CD1c-positive myeloid dendritic cell (primary cell): ENCODE measurements at regions not wholly inside any gene's neighbourhood (a gene's known extent, or its start where the extent isn't known, plus 50 kb on each side); places are given as distances from the start of the nearest gene placed in this dataset.
"Not testable (repeated sequence)": the region's sequence is repeated elsewhere in the genome, so short reads cannot be mapped to it uniquely, and the experiment has no call there.

Experiments
- DNase-seq: peaks from one replicate; pipeline ENCODE4 v3.0.0-alpha.2; 2016; ENCODE audit errors: extremely low spot score

DNA sequence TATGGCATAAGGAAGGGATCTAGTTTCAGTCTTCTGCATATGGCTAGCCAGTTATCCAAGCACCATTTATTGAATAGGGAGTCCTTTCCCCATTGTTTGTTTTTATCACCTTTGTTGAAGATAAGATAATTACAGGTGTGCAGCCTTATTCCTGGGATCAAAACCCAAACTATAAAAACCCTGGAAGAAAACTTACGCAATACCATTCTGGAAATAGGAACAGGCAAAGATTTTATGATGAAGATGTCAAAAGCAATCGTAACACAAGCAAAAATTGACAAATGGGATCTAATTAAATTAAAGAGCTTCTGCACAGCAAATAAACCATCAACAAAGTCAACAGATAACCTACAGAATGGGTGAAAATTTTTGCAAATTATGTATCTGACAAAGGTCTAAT is 128.5 kb upstream of the DCN start:
- no peak for DNase-seq

DNA sequence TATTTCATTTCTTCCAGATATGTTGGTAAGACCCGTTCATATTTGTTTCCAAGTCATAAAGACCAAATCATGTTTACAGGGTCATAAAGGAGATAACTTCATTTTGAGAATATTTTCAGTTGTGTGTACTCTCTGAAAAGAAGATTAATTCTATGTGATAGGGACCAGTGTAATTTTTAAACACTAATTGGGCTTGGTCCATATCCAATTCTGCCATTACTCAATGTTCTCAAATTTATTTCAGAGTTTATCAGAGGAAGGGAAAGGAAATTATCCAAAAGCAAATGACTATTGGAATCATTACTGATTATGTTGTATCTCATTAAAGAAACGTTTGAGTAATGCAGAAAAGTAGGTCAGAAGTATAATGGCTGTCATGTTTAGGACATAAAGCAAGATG is 126.8 kb upstream of the DCN start:
- no peak for DNase-seq

DNA sequence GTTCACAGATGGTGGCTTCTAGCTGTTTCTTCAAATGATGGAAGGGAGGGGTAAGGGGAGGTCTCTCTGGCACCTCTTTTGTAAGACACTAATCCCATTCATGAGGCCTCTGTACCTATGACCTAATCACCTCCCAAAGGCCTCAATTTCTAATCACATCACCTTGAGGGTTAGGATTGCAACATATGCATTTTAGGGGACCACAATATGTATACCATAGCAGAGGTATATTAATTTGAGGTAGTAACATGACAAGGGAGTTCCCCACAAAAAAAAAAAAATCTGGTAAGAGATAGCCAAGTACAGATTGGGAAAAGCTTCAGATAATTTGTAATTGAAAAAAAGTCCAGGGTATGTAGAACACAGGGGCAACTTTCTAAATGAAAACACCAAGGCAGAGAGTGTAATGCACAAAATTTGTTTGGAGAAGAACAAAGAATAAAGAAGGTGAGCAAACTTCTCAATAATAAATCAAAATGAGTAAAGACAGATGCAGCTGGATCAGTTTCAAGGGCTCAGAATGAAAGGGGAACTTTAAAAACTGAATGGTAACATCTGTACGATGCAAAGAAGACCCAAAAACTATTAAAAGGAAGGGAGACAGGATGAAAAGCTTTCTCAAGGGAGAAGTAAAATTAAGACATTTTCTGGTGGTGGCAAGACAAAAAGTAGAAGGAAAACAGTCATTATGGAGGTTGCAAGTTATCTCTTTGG is 125.5 kb upstream of the DCN start:
- DNase-seq: no peak

DNA sequence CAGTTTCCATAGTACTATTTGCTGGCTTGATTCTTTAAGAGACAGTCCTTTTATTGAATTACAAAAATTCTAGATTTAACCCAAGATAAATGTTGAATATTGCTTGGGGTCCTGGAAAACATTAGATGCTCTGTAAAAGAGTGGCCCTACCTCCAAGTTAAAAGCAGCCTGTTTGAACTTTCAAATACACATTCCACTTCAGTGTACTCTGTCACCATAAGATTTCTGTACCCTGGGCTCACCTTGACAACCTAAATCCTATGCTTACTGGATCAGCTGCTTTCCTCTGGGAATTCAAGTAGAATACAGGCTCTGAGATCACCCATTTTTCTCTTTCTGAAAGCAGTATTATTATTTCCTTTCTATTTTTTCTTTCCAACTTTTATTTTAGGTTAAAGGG is 107.7 kb upstream of the DCN start:
- no peak for DNase-seq

DNA sequence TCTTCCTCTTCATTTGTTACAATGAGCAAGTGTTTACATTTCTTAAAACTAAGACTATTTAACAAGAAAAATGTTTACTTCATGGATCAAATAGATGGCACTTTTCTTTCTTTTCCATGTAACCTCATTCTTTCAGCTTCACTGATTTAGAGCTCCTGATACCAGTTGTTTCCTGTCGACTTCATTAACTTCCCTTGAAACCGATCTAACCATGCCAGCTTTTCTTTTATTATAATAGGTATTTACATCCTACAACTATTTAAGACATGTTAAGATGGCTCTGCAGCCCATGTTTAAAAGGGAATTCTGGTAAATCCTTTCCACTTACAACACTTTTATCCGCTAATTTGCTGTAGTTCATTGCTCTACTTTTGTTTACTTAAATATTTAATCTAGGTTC is 107.3 kb upstream of the DCN start:
- DNase-seq: no peak

DNA sequence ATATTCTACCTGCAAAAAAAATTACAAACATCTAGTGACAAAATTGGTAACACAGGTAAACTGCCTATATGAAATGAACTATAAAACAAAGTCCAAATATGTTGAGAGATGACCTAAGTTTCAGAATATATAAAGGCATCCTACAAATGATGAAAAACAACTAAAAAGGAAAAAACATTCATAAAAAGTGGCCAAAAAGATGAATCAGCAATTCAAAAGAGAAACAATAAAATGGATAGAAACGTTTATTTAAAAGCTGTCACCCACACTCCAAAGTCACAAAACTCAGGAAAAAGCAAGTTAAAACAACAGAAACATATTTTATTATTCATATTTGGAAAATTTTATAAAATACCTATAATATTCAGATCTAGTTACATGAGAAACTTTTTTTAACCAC is 106.5 kb upstream of the DCN start:
- no peak for DNase-seq

DNA sequence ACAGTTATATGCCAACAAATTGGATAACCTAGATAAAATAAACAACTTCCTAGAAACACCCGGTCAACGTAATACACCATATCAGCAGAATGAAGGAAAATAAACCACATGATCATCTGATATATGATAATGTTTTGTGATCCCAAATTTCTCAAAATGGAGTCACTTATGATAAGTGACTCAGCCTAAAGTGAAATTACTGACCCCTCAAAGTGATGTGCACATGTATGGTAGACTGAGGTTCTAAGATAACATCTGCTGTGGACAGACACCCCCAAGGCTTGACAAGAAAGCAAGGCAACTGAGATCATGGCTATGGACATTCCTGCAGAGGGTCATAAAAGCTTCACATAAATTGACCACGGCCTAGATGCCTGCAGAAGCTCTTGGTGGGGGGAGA is 105.1 kb upstream of the DCN start:
- no peak for DNase-seq

DNA sequence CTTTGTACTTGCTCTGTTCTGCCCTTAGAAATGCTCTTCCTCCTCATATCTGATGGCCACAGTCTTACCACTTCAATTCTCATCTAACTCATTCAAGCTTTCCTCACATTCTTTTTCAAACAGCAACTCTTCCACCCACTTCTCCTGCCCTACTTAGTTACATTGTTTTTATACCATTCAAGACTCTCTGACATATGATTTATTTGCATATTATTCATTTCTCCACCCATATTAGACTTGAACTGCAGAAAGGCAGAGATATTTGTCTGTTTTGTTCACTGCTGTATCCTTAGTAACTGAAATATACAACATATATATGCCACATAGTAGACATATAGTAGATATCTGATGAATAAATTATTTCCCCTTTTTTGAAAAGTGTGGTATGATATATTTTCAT is 95.5 kb upstream of the DCN start:
- DNase-seq: no peak

DNA sequence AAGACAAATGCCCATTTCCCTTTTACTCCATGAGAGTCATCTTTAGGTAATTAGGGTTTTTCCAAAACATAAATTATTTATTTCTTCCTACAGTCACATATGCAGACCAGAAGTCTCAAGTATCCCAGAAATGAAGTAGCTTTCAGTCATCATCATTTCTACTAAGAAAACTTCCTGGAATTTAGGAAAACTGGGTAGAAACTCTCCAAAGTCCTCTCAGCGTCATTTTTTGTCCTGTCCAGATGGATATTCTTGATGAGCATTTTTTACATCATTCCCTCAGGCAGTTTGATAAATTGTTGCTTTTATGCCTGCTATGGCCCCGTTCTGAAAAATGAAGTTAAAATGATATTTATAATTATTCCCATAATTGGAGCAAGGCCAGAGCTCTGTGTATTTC is 93.9 kb upstream of the DCN start:
- no peak for DNase-seq

DNA sequence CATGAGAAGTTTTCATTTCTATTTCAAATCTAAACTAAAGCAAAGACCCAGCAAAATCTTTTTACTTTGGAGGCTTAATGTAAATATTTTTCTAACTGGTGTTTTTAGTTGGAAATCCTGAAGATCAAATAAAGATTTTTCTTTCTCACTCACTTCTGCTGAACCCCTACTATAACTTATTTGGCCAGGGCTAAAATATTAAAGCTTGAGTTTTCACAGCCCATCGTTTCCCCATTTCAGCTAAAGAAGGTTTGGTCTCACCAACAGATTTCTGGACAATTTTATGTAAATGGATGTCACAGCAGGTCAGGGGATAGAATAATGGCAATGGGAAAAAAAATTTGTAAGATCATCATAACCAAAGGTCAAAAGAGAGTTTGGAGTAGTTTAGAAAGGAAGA is 92.7 kb upstream of the DCN start:
- no peak for DNase-seq

DNA sequence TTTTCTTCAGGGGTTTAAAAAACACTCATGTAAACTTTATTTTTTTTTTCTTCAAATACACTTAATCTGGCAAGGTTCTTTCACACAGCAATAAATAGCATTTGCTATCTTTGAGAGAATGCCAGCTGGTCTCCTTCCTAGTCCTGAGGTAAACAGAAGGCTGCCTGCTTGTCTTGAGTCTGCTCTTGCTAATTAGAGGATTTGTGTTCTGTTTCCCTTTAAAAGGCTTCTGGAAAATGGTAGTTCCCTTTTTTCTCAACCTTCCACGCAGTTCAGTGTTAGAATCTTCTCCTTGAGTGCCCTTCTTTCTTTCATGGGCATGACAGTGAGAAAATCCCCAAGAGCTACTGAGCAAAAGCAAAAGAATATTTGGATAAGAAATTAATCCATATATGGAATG is 92.3 kb upstream of the DCN start:
- DNase-seq: no peak

DNA sequence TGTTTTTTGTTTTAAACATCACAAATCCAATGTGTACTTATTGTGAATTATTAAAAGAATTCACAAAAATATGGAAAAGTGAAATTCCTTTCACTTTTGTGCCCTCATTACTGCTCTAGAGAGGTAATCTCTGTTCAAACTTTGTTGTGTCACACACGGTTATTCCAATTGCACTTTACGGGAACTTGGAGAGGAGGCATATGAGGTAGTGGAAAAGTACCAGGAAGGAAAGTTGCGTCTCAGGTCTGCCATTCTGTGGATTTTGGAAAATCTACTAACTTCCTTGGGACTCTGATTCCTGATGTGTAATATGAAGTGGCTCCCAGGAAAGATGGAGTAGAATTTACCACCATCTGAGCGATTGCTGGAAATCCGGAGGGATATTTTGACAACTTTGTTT is 90.9 kb upstream of the DCN start:
- no peak for DNase-seq

DNA sequence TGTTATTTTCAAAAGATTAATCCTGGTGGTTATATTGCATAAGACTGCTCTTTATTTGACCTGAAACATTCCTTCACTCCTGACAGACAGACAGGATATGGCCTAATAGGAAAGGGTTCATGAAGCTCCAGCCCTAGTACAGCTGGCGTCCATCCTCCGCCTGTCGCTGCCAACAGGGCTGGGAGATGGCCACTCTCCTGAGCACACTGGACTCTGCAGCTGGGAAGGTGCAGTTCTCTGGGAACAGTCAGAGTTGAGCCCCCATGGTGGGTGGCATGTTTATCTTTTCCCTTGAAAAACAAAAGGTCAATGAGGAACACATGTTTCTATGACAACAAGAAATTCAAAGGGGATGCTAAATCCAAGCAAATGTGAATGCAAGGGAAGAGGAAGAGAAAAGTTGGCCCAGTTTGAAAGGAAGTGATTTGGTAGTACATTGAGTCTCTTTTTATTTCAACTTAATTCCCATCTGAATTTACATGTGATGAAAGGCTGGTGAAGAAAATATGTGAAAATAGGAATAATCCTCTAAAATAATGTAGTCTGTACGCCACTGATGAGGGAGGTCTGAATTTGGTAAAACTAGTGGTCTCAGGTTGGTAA is 89.9 kb upstream of the DCN start:
- no peak for DNase-seq

DNA sequence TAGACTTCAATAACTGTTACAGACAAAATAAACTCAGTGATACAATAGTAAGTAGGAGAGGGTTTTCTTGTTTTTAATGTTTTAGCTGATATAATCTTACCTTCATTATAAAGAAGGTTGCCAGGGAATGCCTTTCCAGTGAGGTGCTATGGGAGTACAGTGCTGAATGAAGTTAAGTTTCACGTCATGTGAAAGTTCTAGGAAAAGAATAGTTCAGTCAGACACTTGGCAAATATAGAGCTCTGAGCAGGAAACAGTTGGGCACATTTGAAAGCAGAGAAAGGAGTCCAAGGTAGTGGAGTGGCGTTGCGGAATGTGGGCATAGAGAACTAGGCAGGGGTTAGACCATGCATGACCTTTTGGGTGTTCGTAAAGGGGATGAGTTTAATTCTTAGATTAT is 88.6 kb upstream of the DCN start:
- no peak for DNase-seq

DNA sequence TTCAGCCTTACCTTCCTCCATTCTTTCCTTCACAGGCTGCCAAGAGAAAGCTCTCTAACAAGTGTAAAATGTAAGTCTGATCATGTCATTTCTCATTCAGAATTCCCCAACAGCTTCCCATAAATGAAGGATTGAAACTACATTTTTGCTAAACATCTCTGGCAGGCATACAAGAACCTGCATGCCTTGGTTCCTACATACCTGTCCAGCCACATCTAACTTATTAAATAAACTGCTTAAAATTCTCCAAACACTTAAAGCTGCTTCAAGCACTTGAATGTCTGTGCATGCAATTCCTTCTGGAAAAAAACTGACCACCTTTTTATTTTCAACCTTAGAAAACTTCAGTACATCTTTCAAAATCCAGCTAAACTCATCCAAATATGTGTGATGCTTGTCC is 84.4 kb upstream of the DCN start:
- no peak for DNase-seq

DNA sequence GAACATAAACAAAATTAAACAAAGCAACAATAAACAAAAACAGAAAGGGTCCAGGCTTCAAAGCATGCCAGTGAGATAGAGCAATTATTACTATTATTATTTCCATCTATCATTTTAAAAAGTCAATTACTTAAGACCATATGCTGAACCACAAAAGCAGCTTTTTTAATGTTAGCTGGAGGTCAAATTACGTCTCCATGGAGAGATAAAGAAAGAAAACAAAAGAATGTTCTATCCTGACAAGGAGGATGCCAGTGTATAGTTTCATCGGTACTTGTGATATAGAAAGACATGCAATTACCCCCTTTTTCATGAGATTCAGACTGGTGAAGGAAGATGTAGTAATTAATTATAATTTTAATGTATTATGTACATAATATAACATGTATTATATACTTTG is 81.6 kb upstream of the DCN start:
- DNase-seq: no peak

DNA sequence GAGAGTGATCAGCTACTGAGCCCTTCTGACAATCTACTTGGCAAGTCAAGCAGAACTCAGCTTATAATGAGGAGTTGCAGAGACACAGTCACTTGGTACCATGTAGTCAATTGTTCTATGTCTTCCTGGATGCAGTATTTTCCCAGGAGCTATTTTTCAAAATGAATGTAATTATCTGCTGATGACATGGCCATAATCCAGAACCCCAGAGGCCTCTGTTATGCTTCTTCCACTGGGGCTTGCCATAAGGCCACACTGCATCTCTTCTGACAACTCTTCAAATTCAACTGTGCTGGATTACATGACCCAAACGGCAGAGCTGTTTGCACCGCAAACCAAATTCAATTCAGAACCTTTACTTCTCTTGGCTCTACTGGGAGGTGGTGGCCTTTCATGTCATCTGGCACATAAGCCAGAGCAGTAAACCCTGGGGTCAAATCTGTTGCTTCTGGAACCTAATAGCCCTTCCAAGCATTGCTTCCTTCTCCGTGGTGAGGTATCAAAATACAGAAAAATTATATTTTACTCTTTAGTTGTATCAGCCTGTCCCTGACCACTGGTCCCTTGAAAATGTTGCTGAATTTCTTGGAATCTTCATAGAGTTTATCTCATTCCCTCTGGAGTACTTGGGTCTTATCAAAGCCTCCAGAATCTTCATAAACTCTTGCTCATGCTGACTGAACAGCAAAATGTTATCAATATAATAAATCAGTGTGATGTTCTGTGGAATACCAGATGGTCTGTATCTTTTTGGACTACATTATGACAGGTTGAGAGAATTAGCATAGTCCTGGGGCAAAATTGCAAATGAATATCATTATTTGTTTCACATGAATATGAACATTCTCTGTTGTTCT is 79.4 kb upstream of the DCN start:
- DNase-seq: no peak

DNA sequence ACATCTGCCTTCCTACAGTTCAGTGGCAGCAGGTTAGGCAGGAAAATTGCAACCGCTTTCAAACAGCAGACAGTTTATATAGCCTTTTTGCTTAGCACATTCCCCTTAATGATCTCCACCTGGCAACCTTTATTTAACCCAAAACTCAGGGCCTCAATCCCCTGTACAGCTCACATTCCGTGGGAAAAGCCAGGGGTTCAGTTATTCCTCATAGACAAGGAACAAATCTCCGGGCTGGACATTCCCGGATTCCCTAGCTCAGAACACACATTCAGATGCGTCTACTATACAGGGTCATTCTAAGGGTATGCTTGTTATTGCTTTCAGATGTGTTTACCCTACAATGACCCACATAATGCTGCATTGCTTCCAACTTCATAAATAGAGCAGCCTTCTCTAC is 73.8 kb upstream of the DCN start:
- DNase-seq: no peak

DNA sequence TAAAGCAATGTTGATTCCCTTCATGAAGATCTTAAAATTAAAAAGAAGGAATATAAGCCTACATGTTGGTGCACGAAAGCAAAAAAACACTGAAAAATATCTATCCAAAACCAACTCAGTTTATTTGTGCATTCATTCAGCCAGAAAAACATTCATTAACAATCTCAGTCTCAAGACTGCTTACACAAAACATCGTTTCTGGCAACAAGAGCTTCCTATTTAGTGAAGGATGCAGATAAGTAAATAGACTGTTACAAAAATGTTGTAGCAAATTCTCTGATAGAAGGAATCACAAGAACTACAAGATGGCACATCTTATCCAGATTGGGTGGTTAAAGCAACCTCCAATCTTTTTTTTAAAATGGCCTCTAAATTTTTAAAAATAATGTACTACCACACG is 69.7 kb upstream of the DCN start:
- DNase-seq: no peak

DNA sequence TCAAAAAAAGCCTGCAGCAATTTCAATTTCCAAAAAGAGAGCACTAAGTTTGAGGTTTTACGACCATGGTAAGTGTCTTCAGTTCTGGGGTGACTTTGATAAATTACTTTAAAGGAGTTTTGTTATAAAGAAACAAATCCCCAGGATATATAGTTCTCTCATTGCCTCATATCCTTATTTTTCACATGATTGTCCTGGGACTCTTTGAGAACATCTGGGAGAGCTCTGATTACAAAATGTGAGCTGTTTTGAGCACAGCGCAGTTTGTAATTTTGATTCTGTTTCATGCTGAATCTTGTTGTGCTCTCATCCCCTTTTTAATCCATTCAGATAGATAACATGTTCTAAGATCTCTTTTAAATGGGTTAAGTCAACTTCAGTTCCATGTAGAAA is 67.7 kb upstream of the DCN start:
- DNase-seq: no peak

DNA sequence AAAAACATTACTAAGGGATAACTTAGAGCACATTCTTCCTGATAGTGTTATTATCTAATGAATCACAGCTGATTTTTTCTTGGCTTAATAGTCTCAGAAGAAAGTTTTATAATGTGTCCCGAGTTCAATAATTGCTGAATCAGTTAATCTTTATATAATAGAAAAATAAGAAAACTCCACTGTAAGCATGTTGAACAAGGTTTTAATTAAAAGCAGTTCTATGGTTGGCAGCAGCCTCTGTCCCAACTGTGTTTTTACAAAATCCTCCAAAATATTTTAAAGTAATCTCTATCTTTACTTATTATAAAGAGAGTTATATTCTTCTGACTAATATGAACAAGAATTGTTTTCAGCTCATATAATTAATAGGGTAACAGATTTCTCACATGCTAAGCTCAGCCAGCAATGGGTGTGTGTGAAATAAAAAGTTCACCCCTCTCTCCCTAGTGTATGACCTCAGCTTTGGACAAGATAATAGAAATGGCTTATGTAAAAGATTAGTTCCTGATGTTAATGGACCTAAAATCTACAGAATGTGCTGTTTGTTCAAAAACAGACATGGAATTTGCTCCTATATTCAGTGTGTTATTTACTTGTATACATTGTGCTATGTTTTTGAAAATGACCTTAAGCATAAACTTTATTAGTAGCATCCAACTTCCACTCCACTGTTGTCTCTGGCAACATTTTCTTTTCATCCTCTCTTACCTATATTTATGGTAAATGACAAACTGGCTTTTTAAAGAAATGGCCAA is 67.1 kb upstream of the DCN start:
- DNase-seq: no peak

DNA sequence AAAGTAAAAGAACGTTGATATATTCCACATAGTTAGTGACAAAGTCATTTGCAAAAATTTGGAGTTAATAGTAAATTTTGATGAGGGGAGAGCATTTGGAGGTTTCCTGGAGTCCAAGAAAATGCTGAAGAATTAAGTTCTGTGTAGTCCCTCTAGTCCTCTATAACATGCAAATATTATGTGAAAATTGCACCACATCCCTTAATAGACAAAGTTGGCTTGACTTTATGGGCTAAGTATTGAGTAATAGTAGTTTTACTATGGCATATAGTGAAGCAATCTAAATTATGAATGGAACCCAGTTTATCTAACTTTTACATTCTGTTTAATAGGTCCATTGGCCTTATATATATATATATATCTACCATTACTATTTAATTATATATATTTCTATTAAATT is 66.4 kb upstream of the DCN start:
- DNase-seq: no peak

DNA sequence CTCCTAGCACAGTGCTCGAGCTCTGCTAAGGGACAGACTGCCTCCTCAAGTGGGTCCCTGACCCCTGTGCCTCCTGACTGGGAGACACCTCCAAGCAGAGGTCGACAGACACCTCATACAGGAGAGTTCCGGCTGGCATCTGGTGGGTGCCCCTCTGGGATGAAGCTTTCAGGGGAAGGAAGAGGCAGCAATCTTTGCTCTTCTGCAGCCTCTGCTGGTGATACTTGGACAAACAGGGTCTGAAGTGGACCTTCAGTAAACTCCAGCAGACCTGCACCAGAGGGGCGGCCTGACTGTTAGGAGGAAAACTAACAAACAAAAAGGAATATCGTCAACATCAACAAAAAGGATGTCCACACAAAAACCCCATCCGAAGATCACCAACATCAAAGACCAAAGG is 60.6 kb upstream of the DCN start:
- DNase-seq: not testable (repeated sequence)
